HG03025 (cell line): ENCODE measurements at regions not wholly inside any gene's neighbourhood (a gene's known extent, or its start where the extent isn't known, plus 50 kb on each side); places are given as distances from the start of the nearest gene placed in this dataset.
"Not testable (repeated sequence)": the region's sequence is repeated elsewhere in the genome, so short reads cannot be mapped to it uniquely, and the experiment has no call there.

Source experiments
- ATAC-seq: cut with Tn5 transposase; IDR thresholded peaks from one replicate; pipeline ENCODE4 v1.9.1; 2021; ENCODE audit warnings: mild to moderate bottlenecking, moderate library complexity; ENCODE audit not compliant: unreplicated experiment, low FRiP score

DNA sequence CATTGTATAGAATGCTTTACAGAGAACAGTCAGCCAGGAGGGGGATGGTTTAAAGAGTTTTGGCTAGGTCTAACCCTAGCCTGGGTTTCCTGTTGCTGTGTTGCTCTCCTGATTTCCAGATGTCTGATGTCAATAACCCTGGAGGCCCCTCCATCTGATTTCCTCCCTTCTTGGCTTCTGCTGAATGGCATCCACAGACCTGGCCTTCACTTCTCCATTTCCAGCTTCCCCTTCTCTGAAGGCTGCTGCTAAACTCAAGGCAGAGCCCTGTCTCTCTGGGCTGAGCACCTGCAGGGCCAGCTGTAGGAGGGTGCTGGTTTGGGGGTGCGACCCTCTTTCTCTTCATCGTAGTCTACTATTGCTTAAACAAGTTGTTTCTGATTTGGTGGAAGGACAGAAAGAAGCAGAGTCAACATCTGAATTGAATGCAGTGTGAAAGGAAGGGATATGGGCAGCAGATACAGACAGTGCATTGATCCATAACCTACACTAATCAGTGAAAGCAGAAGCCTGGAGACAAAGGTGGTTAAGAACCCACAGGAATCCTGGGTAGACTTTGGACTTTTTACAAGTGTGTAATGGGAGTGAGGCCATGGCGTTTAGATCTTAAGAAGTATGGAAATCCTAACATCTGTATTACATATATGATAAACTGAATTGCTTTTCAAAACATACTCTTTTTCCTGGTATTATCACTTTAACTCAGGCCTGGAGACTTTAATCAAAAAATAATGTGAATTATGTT, 153.6 kb downstream of the HRH4 start:
- ATAC-seq, result no peak

GRCh38 chr18:24616653-24617052, 156.2 kb downstream of the HRH4 start:
- no peak for ATAC-seq

DNA sequence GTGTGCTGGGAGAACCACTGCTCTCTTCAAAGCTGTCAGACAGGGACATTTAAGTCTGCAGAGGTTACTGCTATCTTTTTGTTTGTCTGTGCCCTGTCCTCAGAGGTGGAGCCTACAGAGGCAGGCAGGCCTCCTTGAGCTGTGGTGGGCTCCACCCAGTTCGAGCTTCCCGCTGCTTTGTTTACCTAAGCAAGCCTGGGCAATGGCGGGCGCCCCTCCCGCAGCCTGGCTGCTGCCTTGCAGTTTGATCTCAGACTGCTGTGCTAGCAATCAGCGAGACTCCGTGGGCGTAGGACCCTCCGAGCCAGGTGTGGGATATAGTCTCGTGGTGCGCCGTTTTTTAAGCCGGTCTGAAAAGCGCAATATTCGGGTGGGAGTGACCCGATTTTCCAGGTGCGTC, 164.0 kb downstream of the HRH4 start:
- not testable (repeated sequence) for ATAC-seq

GRCh38 chr18:24627644-24628315, 167.3 kb downstream of the HRH4 start:
- no peak for ATAC-seq

DNA sequence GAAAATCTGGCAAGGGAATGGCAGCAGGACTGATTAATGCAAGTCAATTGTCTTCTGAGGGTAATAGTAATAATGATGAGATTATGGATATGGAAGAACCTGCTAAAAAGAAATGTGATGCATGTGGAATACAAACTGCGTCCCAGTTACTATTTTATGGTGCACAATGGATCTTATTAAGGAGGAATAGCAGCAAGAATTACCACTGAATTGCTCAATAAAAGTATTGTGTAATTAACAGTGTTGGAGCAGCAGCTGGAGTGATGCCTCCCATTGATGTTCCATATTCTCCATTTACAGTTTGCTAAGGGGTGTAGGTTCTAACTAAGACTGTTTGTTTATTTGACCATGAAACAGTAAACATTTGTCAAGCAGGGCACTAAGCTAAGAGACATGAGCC, 167.9 kb downstream of the HRH4 start:
- ATAC-seq, result no peak

GRCh38 chr18:24629921-24630320, 169.5 kb downstream of the HRH4 start:
- no peak for ATAC-seq

DNA sequence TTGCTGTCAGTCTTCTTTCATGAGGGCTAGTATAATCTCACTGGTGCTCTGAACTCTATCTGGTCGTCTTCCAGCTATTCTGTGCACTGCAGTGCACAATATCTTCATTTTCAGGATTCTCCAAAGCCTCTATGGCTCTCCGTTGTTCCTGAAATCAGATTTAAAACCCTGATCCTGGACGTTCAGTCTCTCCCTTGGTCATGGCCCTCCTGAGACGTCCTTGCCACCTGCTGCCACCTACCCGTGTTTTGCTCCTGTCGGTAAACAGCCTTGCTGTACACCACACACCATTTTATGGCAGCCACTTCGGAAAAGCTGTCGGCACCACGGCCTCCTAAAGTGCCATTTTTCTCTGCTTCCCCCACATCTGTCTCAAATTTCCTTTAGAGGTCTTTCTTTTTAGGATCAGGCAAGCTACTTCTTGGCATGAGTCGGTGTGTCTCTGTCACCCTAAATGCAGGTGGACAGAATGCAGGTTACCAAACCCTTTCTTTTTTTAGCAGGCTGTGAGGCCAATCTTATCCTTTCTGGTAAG, 170.0 kb downstream of the HRH4 start:
- no peak for ATAC-seq

DNA sequence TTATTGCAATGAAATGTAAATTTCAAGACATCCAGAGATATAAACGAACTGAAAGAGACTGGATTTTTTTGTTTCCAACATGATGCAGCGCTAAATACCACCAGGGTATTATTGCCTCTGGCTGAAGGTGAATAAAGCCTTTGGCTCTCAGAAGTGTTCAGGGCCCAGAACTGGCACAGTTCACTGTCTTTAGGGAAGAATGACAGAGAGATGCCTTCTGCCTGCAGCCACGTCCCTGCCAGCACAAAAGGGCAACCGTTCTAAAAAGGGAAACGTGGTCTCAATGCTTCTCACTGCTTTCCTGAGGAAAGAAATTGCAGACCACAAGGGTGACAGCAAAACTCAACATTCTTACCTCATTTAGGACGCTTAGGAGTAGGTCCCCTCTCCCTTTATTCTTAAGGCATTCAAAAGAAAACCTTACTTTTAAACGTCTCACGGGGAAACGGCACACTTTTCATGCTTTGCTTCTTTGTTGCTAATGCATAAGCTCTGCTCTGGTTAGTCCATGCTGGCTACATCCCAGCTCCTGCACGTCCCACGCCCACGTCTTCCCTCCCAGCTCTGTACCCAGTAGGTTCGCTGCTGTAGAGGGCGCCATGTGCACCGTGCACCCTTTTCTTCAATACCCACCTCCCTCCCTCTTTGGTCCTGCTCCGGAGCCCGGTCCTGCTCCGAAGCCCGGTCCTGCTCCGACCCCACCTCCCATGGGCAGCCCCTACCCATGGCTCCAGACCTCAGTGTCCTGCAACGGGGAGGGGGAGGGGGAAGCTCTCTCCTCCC, 171.0 kb downstream of the HRH4 start:
- ATAC-seq, result no peak

DNA sequence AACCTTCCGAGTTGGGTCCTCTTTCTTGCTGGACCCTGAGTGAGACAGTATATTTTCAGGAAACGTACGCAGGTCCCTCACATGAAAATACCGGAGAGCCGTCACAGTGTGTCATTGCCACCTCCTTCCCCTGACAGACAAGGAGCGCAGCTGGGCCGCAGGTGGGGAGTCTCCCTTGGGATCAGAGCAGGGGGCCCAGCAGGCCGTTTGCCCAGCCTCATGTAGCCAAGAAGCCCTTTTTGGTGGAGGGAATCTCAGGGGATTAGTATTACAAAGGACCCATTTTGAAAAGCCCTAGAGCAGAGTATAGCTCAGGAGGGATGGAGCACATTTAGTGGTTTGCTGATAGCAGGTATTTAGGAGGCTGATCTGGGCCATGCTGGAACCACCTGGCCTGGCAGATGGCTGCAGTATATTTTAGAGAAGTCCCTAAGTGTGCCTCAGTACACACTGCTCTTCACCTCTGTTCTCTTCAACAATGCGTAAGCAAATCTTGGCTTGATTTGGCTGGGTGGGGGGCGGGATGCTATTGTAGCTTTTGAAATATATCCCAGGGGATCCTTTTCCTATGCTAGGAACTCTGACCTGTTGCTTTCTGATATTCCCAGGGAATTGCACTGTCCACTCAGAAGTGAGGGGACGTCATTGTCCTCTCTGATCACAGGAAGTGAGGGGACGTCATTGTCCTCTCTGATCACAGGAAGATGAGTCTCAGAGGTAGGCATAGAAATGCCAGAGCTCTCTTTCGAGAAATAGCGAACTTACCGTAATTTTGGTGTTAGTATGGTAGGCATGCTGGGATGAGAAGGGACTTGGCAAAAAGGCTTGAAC, 171.9 kb downstream of the HRH4 start:
- ATAC-seq, result no peak

- ATAC-seq, result no peak
Observed at GRCh38 chr18:24633121-24633520, 172.7 kb downstream of the HRH4 start.

DNA sequence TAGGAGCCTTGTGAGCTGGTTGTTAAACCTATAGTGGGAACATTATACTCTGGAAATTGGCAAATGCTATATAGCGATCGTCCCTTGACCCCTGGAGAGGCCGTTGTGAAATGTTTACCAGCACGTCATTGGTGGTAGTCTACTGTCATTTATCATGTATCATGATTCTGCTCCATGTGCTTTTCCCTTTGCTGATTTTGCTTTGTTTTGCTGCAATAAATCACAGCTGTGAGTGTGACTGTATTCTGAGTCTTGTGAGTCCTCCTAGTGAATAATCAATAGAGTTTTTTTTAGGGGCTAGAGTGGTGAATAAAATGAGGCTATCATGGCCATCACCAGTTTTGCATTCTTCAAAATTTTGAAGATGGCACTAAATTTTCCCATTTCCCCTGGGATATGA, 189.1 kb downstream of the HRH4 start:
- no peak for ATAC-seq

DNA sequence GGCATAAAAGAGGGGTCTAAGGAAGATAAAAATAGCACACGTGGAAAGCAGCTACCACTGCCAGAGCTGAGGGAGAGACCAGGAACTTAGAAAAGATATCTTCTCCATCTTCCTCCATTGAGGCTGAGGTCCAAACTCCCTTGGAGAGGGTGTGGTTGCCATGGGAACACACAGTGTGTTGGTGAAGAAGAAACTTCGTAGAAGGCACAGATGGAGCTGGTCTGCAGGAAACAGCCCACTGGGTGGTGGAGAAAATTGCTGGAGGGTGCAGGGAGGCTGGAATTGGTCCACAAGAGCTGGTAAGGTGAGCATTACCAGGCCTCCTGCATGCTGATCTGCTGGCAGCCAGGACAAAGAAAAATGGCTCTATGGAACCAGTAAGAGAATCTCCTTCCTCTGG, 191.0 kb downstream of the HRH4 start:
- no peak for ATAC-seq

DNA sequence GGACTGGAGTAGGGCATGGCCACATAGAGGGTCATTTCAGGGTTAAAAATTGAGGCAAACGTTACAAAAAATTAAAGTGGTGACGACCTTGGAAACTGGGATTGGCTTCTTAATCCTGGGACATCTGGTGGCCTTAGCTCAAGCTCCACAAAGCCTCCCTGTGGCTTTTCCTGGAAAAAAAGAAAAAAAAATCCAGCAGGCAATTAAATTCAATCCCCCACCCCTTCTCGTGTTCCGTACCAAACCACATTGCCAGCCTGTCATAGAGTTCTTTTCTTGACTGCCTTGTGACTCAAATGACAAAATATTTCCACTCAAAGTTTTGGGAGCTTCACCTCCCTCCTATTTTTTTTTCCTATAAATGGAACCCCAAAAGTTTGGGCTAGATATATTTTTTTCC, 195.6 kb downstream of the HRH4 start:
- ATAC-seq, result no peak

DNA sequence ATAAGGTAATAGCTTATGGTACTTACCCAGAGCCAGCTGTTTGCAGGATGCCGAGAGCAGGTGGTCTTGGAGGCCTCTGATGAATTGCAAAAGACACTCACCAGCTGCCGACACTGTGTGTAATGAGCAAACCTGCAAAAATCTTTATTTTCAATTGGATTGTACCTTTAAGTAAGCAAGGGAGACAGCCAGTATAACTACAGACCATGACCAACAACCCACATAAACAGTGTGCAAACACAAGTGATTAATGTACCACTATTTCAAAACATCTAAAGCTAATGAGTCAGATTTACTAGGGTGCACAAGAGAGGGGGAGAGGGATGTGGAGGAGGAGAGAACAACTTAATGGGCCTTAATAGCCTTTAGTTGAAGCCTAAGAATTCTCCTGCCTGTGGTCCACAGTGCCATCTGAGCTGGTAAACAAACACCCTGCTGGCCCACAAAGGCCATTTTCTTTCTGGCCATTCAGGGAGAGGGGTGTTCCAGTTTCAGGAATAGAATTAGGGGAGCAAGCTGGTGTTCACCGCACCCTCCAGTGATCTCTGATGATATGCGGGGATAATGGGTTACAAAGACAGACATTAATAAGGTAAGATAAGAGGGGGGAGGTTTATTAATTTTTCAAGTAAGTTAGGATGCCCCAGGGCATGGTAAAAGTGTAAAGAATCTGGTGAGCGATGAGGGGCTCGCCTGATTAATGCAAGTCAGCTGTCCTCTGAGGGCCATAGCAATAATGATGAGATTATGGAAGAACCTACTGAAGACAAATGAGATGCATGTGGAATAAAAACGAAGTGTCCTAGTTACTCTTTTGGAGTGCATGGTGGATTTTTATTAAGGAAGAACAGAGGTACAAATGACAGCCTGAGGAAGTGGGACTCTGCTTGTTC, 196.4 kb downstream of the HRH4 start:
- no peak for ATAC-seq

- no peak for ATAC-seq
Observed at GRCh38 chr18:24657444-24657842, 197.0 kb downstream of the HRH4 start.

DNA sequence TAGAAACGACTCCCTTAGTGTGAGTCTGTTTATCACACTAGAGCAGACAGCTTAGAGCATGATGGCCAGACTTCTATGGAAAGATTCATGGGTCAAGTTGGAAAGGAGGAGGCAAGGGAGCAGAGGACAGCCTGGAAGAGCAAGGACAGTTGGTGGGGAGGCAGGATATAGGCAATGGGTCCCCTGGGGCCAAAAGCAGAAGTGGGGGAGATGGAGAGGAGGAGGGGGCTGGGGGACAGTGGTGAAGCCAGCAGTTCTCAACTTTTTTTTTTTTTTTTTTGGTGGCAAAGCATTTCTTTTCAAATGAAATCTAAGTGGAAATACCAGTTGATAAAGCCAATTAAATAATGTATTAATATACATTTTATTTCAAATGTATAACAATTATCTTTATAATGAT, 197.9 kb downstream of the HRH4 start:
- no peak for ATAC-seq

DNA sequence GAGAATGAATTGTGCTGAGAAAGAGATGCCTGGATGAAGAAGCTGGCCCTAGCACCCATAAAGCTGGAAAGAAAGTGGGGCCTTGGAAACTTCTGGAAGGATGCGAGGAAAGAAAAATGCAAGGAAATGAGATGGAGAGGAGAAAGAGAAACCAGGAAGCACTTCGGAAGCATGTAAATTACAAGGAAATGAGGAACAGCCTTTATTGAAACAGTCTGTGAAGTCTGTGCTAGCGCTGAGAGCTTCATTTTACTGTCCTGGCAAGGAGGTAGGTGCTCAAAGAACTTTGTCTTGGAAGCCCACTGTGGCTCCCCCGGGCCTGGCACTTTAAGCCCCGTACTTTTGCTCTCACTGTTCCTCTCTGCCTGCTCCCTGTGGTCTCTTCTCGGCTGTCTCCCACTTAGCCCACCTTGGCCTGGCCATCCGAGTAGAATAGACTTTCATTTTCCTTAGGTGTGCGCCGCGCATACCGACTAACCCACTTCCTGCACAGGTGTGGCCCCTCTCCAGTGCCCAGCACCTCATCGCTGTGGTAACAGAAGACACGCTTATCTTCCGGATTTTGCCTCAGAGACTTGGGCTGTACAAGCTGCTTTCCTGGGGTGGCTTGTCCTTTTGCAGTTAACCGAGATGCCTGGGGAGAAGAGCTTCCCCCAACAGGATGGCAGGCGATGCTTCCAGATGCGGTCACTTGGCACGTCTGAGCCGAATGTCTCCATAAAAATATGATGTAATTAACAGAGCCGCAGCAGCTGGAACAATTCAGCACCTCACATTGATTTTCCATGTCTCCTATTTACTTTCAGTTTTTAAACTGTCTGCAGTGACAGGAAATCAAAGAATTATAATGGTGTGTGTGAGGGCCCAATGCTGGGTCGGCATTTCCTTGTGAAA, 199.6 kb downstream of the HRH4 start:
- no peak for ATAC-seq

DNA sequence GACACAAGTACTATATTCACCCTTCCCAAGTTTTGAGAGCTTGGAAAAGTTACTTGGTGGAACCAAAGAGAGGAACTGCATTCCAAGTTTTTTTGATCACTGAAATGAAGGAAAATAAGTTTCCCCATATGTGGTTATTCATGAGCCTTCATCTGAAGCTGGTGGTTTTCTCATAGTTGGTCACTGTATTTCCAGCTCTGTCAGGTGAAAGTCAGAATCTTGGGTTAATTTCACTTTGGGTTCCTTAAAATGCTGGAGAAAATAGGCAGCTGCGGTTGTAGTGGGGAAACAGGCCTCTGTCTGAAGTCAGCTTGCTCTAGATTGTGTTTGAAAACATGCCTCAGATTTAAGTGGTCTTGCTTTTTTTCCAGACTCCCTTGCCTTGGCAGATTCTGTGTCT, 200.5 kb downstream of the HRH4 start:
- no peak for ATAC-seq
